ENCODE measurements at regions not wholly inside any gene's neighbourhood (a gene's known extent, or its start where the extent isn't known, plus 50 kb on each side); places are given as distances from the start of the nearest gene placed in this dataset.

DNA sequence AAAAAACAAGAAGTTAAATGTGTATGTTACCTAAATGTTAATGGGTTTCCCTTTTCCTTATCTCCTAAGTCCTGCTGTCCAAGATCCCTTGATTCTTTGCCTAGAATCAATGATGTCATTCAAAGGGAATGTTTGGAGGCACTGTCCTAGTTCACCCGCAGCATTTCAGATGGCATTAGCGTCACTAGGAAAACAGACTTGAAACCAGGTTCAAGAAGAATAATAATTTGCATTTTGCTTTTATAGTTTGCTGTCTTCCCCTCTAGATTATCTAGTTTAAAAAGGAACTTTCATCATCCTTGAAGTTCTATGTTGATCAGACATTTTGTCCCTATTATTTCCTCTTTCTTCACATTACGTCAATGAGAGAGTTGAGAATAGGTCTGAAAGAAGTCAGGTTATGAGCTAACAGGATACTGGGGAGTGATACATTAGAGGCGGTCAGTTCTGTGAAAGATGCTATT is 234.1 kb upstream of the PGRMC2 start:
- H3K9me3 ChIP-seq (ENCODE audit: control extremely low read depth in 1 of 3, control insufficient read depth in 2 of 3, insufficient read depth in 1 of 3, low read length in 2 of 3) = peaks cover 0 to 2% (median 0%) of the 10 kb centered on the region in 3 donors
- H4K20me1 ChIP-seq (ENCODE audit: control insufficient read depth, insufficient read depth, low read length, poor library complexity, severe bottlenecking) = no peaks in the 10 kb centered on the region
- no peak for ATAC-seq (ENCODE audit: low read depth)
- ChIA-PET CTCF (no interaction called here), POLR2A (no interaction called here)
- no peak overlapping the region for H3K9ac ChIP-seq (ENCODE audit: low read length)
- H3K4me3 Mint-ChIP-seq = no peak overlapping the region
- H3K27me3 Mint-ChIP-seq = peaks cover 19% of the 10 kb centered on the region
- no peaks in the 10 kb centered on the region for H3K9me3 Mint-ChIP-seq (ENCODE audit: insufficient read depth)
- DNase-seq = no peak
- H2AFZ ChIP-seq (ENCODE audit: insufficient read depth, low read depth, low read length, poor library complexity, severe bottlenecking) = no peak overlapping the region
- intact Hi-C loops (cut with micrococcal nuclease) = no loop called here
- TF ChIP-seq, protein P1, sequence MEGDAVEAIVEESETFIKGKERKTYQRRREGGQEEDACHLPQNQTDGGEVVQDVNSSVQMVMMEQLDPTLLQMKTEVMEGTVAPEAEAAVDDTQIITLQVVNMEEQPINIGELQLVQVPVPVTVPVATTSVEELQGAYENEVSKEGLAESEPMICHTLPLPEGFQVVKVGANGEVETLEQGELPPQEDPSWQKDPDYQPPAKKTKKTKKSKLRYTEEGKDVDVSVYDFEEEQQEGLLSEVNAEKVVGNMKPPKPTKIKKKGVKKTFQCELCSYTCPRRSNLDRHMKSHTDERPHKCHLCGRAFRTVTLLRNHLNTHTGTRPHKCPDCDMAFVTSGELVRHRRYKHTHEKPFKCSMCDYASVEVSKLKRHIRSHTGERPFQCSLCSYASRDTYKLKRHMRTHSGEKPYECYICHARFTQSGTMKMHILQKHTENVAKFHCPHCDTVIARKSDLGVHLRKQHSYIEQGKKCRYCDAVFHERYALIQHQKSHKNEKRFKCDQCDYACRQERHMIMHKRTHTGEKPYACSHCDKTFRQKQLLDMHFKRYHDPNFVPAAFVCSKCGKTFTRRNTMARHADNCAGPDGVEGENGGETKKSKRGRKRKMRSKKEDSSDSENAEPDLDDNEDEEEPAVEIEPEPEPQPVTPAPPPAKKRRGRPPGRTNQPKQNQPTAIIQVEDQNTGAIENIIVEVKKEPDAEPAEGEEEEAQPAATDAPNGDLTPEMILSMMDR (IDR thresholded peaks at IDR 0.05) = no peak
- TF ChIP-seq EZH2 (IDR thresholded peaks at IDR 0.05; ENCODE audit: borderline replicate concordance, insufficient read depth, low read depth, low read length, poor library complexity, severe bottlenecking) = no peak
- H3K79me2 ChIP-seq (ENCODE audit: control insufficient read depth, insufficient read depth, low read length) = no peaks in the 10 kb centered on the region
- H3K4me2 ChIP-seq (replicated peaks; ENCODE audit: low read depth, low read length, poor library complexity, severe bottlenecking) = no peak overlapping the region
- 90% methylated on average over 2 of the region's 4 CpGs for WGBS (ENCODE audit: insufficient coverage)
- H3K27me3 ChIP-seq (replicated peaks in 1 of 4; ENCODE audit: control extremely low read depth in 1 of 4, control insufficient read depth in 3 of 4, insufficient read depth in 4 of 4, low read length in 3 of 4) = no peaks in the 10 kb centered on the region
- no peak overlapping the region for H3K27ac Mint-ChIP-seq
- H3K4me1 ChIP-seq (ENCODE audit: control insufficient read depth in 2 of 2, insufficient read depth in 2 of 2, low read length in 2 of 2) = no peaks in the 10 kb centered on the region
- H3K27ac ChIP-seq (ENCODE audit: low read length in 2 of 2) = no peak overlapping the region
- no peak overlapping the region for H3K4me3 ChIP-seq (ENCODE audit: control extremely low read depth in 1 of 5, extremely low read depth in 1 of 5, insufficient read depth in 1 of 5, low read depth in 2 of 5, low read length in 4 of 5)
- no peaks in the 10 kb centered on the region for H3K4me1 Mint-ChIP-seq
- no peaks in the 10 kb centered on the region for H3K36me3 ChIP-seq (replicated peaks in 1 of 2; ENCODE audit: control extremely low read depth in 1 of 2, control insufficient read depth in 1 of 2, extremely low read depth in 1 of 2, insufficient read depth in 2 of 2, low read length in 1 of 2)

DNA sequence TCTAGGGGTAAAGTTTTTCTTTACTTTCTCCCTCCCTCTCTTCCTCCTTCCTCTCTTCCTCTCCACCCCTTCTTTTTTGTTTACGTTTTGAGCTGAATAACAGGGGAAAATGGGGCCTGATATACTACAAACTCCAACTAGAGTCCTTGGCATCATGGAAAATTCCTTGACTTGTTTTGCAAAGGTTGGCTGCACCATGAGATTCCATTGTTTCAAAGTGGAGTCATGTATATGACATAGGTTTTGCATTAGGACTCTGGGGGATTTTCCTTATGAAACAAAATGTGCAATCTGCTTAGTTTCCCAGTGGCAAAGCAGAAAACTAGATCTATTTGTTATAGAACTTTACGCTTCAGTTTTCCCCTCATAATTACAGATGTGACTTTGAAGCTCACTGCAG is 233.5 kb upstream of the PGRMC2 start:
- TF ChIP-seq EZH2 (IDR thresholded peaks at IDR 0.05; ENCODE audit: borderline replicate concordance, insufficient read depth, low read depth, low read length, poor library complexity, severe bottlenecking) = no peak
- TF ChIP-seq, protein P1 (IDR thresholded peaks at IDR 0.05) = no peak
- no peaks in the 10 kb centered on the region for H3K79me2 ChIP-seq (ENCODE audit: control insufficient read depth, insufficient read depth, low read length)
- H3K27ac Mint-ChIP-seq = no peak overlapping the region
- no peaks in the 10 kb centered on the region for H3K4me1 Mint-ChIP-seq
- WGBS (ENCODE audit: insufficient coverage) = no CpG with 5 or more reads among the region's 2 CpGs
- no peak overlapping the region for H3K27ac ChIP-seq (ENCODE audit: low read length in 2 of 2)
- no peak for DNase-seq
- peaks cover 18% of the 10 kb centered on the region for H3K27me3 Mint-ChIP-seq
- no peaks in the 10 kb centered on the region for H3K4me1 ChIP-seq (ENCODE audit: control insufficient read depth in 2 of 2, insufficient read depth in 2 of 2, low read length in 2 of 2)
- H3K4me3 Mint-ChIP-seq = no peak overlapping the region
- POLR2A ChIA-PET = no interaction called here
- H3K27me3 ChIP-seq (replicated peaks in 1 of 4; ENCODE audit: control extremely low read depth in 1 of 4, control insufficient read depth in 3 of 4, insufficient read depth in 4 of 4, low read length in 3 of 4) = no peaks in the 10 kb centered on the region
- no peak for ATAC-seq (ENCODE audit: low read depth)
- no peak overlapping the region for H3K9ac ChIP-seq (ENCODE audit: low read length)
- CTCF ChIA-PET = no interaction called here
- H3K9me3 Mint-ChIP-seq (ENCODE audit: insufficient read depth) = no peaks in the 10 kb centered on the region
- intact Hi-C loops (cut with micrococcal nuclease) = no loop called here
- no peak overlapping the region for H3K4me2 ChIP-seq (replicated peaks; ENCODE audit: low read depth, low read length, poor library complexity, severe bottlenecking)
- no peak overlapping the region for H2AFZ ChIP-seq (ENCODE audit: insufficient read depth, low read depth, low read length, poor library complexity, severe bottlenecking)
- no peak overlapping the region for H3K4me3 ChIP-seq (ENCODE audit: control extremely low read depth in 1 of 5, extremely low read depth in 1 of 5, insufficient read depth in 1 of 5, low read depth in 2 of 5, low read length in 4 of 5)
- peaks cover 0 to 2% (median 0%) of the 10 kb centered on the region in 3 donors for H3K9me3 ChIP-seq (ENCODE audit: control extremely low read depth in 1 of 3, control insufficient read depth in 2 of 3, insufficient read depth in 1 of 3, low read length in 2 of 3)
- no peaks in the 10 kb centered on the region for H3K36me3 ChIP-seq (replicated peaks in 1 of 2; ENCODE audit: control extremely low read depth in 1 of 2, control insufficient read depth in 1 of 2, extremely low read depth in 1 of 2, insufficient read depth in 2 of 2, low read length in 1 of 2)
- no peaks in the 10 kb centered on the region for H4K20me1 ChIP-seq (ENCODE audit: control insufficient read depth, insufficient read depth, low read length, poor library complexity, severe bottlenecking)
